NCI-H2029 (cell line): ENCODE measurements at regions not wholly inside any gene's neighbourhood (a gene's known extent, or its start where the extent isn't known, plus 50 kb on each side); places are given as distances from the start of the nearest gene placed in this dataset.
A peak's percentile ranks its signal among the peaks of the same experiment; 100 is the strongest.
"Not testable (repeated sequence)": the region's sequence is repeated elsewhere in the genome, so short reads cannot be mapped to it uniquely, and the experiment has no call there.

ENCODE experiments used
- DNase-seq: peaks from one replicate; lab custom pipeline; 2025; lab: John Stamatoyannopoulos, UW

- no peak for DNase-seq
Measured at GRCh38 chr21:28174701-28175100, 818.0 kb downstream of the LTN1 start.

GRCh38 chr21:28174006-28174405 lies 818.7 kb downstream of the LTN1 start:
- DNase-seq = no peak

- no peak for DNase-seq
Measured at GRCh38 chr21:28172376-28172775, 820.3 kb downstream of the LTN1 start.

GRCh38 chr21:28167366-28167765 lies 825.3 kb downstream of the LTN1 start:
- DNase-seq = no peak

- DNase-seq = not testable (repeated sequence)
Measured at GRCh38 chr21:28164519-28164918, 828.2 kb downstream of the LTN1 start.

GRCh38 chr21:28162052-28162451 lies 830.6 kb downstream of the LTN1 start:
- not testable (repeated sequence) for DNase-seq

- DNase-seq = no peak
Measured at GRCh38 chr21:28160378-28160777, 832.3 kb downstream of the LTN1 start.

GRCh38 chr21:28159396-28159795 lies 833.3 kb downstream of the LTN1 start:
- no peak for DNase-seq

- no peak for DNase-seq
Measured at GRCh38 chr21:28156590-28156989, 836.1 kb downstream of the LTN1 start.

GRCh38 chr21:28154121-28154520 lies 838.6 kb downstream of the LTN1 start:
- no peak for DNase-seq

GRCh38 chr21:28152732-28153131 lies 839.9 kb downstream of the LTN1 start:
- no peak for DNase-seq

- no peak for DNase-seq
Measured at GRCh38 chr21:28151758-28152157, 840.9 kb downstream of the LTN1 start.

GRCh38 chr21:28150778-28151177 lies 841.9 kb downstream of the LTN1 start:
- no peak for DNase-seq

- peak; percentile 4 for DNase-seq
Measured at GRCh38 chr21:28148400-28149064, 844.1 kb downstream of the LTN1 start.

- DNase-seq = no peak
Measured at GRCh38 chr21:28144653-28145052, 848.0 kb downstream of the LTN1 start.

GRCh38 chr21:28144089-28144488 lies 848.6 kb downstream of the LTN1 start:
- no peak for DNase-seq

GRCh38 chr21:28142697-28143096 lies 850.0 kb downstream of the LTN1 start:
- DNase-seq = no peak

GRCh38 chr21:28138272-28138671 lies 854.4 kb downstream of the LTN1 start:
- no peak for DNase-seq

GRCh38 chr21:28136656-28137255 lies 855.9 kb downstream of the LTN1 start:
- DNase-seq = no peak

- no peak for DNase-seq
Measured at GRCh38 chr21:28135646-28136045, 857.0 kb downstream of the LTN1 start.

- DNase-seq = no peak
Measured at GRCh38 chr21:28133116-28133515, 859.6 kb downstream of the LTN1 start.

- DNase-seq = no peak
Measured at GRCh38 chr21:28132713-28133112, 860.0 kb downstream of the LTN1 start.

- DNase-seq = no peak
Measured at GRCh38 chr21:28127175-28127785, 865.4 kb downstream of the LTN1 start.
